SU-DHL-6 (cell line): ENCODE measurements at regions not wholly inside any gene's neighbourhood (a gene's known extent, or its start where the extent isn't known, plus 50 kb on each side); places are given as distances from the start of the nearest gene placed in this dataset.

ENCODE experiments used
- EZH2phosphoT487 ChIP-seq: fragments of 200-600 bp; sonication (generic), shearing (Covaris generic); conservative IDR thresholded peaks from 2 replicates; pipeline ENCODE4 v1.6.1; 2018; ENCODE audit warnings: mild to moderate bottlenecking, antibody characterized with exemption, low read length, moderate library complexity, mixed read lengths
- TF ChIP-seq, protein P1 (sequence below): fragments of 200-600 bp; sonication (generic); IDR thresholded peaks from one replicate; pipeline ENCODE4 v1.5.1; 2017; ENCODE audit warnings: antibody characterized with exemption, mild to moderate bottlenecking, low read length, moderate library complexity; ENCODE audit not compliant: insufficient read depth, poor library complexity, severe bottlenecking

DNA sequence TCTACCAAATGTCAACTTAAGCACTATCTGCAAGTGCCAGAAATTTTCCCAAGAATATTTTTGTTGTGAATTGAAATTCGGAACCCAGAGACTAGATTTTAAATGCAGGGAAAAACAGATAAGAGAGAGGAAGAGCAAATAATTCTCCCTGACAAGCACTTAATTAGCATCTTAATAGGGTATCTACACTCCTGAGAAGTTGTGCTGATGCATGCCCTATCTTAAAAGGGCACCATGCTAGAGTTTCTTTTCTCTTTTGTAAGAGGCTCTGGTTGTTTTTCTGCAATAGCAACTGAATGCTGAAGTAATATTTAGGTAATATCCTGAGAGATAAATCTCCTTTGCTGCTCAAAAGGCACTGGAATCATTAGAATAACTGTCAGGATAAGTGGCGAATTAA lies 139.9 kb upstream of the UGT8 start:
- TF ChIP-seq, protein P1, sequence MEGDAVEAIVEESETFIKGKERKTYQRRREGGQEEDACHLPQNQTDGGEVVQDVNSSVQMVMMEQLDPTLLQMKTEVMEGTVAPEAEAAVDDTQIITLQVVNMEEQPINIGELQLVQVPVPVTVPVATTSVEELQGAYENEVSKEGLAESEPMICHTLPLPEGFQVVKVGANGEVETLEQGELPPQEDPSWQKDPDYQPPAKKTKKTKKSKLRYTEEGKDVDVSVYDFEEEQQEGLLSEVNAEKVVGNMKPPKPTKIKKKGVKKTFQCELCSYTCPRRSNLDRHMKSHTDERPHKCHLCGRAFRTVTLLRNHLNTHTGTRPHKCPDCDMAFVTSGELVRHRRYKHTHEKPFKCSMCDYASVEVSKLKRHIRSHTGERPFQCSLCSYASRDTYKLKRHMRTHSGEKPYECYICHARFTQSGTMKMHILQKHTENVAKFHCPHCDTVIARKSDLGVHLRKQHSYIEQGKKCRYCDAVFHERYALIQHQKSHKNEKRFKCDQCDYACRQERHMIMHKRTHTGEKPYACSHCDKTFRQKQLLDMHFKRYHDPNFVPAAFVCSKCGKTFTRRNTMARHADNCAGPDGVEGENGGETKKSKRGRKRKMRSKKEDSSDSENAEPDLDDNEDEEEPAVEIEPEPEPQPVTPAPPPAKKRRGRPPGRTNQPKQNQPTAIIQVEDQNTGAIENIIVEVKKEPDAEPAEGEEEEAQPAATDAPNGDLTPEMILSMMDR, result no peak
- TF ChIP-seq EZH2phosphoT487, result no peak
